BLaER1 (cell line): ENCODE measurements at regions not wholly inside any gene's neighbourhood (a gene's known extent, or its start where the extent isn't known, plus 50 kb on each side); places are given as distances from the start of the nearest gene placed in this dataset.

Source experiments
- H3K27ac ChIP-seq: shearing (Covaris generic); formaldehyde crosslinking; 2 replicates; pipeline ENCODE4 v1.8.1; 2022
- H3K27me3 ChIP-seq: shearing (Covaris generic); formaldehyde crosslinking; 2 replicates; pipeline ENCODE4 v1.8.1; 2022
- H3K36me3 ChIP-seq: shearing (Covaris generic); formaldehyde crosslinking; 2 replicates; pipeline ENCODE4 v1.8.1; 2022
- H3K4me1 ChIP-seq: shearing (Covaris generic); formaldehyde crosslinking; 2 replicates; pipeline ENCODE4 v1.8.1; 2022
- H3K4me2 ChIP-seq: shearing (Covaris generic); formaldehyde crosslinking; 2 replicates; pipeline ENCODE4 v1.8.1; 2022
- H3K4me3 ChIP-seq: shearing (Covaris generic); formaldehyde crosslinking; 2 replicates; pipeline ENCODE4 v1.8.1; 2022
- H3K9ac ChIP-seq: shearing (Covaris generic); formaldehyde crosslinking; 2 replicates; pipeline ENCODE4 v1.8.1; 2022
- H3K9me3 ChIP-seq: shearing (Covaris generic); formaldehyde crosslinking; 2 replicates; pipeline ENCODE4 v1.8.1; 2022
- H4K20me1 ChIP-seq: shearing (Covaris generic); formaldehyde crosslinking; 2 replicates; pipeline ENCODE4 v1.8.1; 2022
- Cebpa-rat ChIP-seq: shearing (Covaris generic); IDR thresholded peaks from 2 replicates; pipeline ENCODE4 v1.8.1; 2022

DNA sequence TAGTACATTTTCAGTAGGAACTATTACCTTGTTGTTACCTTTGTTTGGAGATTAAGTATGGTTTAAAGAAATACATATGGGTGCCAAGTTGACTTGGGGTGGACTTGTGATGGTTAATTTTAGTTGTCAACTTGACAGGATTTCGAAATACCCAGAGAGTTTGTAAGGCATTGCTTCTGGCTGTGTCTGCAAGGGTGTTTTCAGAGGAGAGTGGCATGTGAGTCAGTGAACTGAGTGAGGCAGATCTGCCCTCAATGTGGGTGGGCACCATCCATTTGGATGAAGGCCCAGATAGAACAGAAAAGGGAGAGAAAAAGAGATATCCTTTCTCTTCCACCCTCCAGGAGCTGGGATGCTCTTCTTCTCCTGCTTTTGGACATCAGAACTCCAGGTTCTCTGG is 315.5 kb downstream of the GPATCH2 start:
- Histone ChIP-seq H3K4me3 (no peak overlapping the region), H3K9ac (no peak overlapping the region), H3K36me3 (no peaks in the 10 kb centered on the region), H3K27ac (no peak overlapping the region), H4K20me1 (no peaks in the 10 kb centered on the region), H3K4me2 (no peak overlapping the region), H3K27me3 (no peaks in the 10 kb centered on the region), H3K4me1 (no peaks in the 10 kb centered on the region), H3K9me3 (no peaks in the 10 kb centered on the region)
- no peak for TF ChIP-seq Cebpa-rat

GRCh38 chr1:217313096-217313495 is 317.8 kb downstream of the GPATCH2 start:
- Histone ChIP-seq H3K27ac (no peak overlapping the region), H3K4me2 (no peak overlapping the region), H3K9ac (no peak overlapping the region), H3K36me3 (no peaks in the 10 kb centered on the region), H3K4me1 (no peaks in the 10 kb centered on the region), H4K20me1 (no peaks in the 10 kb centered on the region), H3K9me3 (no peaks in the 10 kb centered on the region), H3K27me3 (no peaks in the 10 kb centered on the region), H3K4me3 (no peak overlapping the region)
- TF ChIP-seq Cebpa-rat, result no peak

- no peaks in the 10 kb centered on the region for H3K36me3 ChIP-seq
- H3K4me1 ChIP-seq, result no peaks in the 10 kb centered on the region
- no peak overlapping the region for H3K27ac ChIP-seq
- H4K20me1 ChIP-seq, result no peaks in the 10 kb centered on the region
- H3K4me2 ChIP-seq, result no peak overlapping the region
- no peaks in the 10 kb centered on the region for H3K9me3 ChIP-seq
- H3K4me3 ChIP-seq, result no peak overlapping the region
- H3K27me3 ChIP-seq, result no peaks in the 10 kb centered on the region
- no peak for TF ChIP-seq Cebpa-rat
- H3K9ac ChIP-seq, result no peak overlapping the region
Observed at GRCh38 chr1:217311766-217312165, 319.1 kb downstream of the GPATCH2 start.

DNA sequence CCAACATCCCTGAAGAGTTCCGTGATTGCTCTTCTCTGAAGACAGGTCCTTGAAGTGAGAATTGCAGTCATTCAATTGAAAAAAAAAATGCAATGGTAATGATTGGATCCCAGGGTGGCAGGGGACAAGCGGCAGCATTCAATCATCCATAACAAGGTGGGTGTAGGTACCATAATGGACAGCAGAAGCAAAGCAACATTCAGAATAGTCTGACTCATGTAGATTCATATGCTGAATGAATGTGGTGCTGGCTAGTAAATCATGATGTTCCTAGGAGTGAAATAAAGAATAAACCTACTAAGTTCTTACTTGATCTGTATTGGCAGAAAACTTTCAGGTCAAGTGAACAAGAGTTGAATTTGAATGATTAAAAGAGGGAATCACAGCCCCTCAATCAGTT is 319.6 kb downstream of the GPATCH2 start:
- Histone ChIP-seq H3K27ac (no peak overlapping the region), H3K4me3 (no peak overlapping the region), H3K9ac (no peak overlapping the region), H3K27me3 (no peaks in the 10 kb centered on the region), H3K4me2 (no peak overlapping the region), H3K36me3 (no peaks in the 10 kb centered on the region), H3K4me1 (no peaks in the 10 kb centered on the region), H3K9me3 (no peaks in the 10 kb centered on the region), H4K20me1 (no peaks in the 10 kb centered on the region)
- no peak for TF ChIP-seq Cebpa-rat

DNA sequence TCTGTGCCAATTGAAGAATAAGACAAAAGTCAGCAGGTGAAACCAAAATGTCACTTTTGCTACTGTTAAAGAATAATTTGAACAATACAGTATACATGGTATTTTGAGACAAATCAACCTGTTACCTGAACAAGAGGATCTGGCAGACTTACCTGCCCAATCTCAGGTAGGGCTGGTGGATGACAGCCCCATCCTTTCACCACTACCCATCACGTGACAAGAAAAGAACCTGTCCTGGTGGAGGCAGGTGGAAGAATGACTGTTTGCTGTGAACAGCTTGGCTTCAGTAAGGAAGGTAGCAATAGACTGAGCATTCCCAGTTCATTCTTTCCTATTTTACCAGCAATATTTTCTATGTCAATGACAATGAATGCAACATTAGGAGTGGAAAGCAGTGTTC is 349.6 kb downstream of the GPATCH2 start:
- Histone ChIP-seq H3K9me3 (no peaks in the 10 kb centered on the region), H3K9ac (no peak overlapping the region), H3K4me3 (no peak overlapping the region), H3K4me1 (no peaks in the 10 kb centered on the region), H3K27me3 (no peaks in the 10 kb centered on the region), H4K20me1 (no peaks in the 10 kb centered on the region), H3K4me2 (no peak overlapping the region), H3K36me3 (no peaks in the 10 kb centered on the region), H3K27ac (no peak overlapping the region)
- TF ChIP-seq Cebpa-rat, result no peak

DNA sequence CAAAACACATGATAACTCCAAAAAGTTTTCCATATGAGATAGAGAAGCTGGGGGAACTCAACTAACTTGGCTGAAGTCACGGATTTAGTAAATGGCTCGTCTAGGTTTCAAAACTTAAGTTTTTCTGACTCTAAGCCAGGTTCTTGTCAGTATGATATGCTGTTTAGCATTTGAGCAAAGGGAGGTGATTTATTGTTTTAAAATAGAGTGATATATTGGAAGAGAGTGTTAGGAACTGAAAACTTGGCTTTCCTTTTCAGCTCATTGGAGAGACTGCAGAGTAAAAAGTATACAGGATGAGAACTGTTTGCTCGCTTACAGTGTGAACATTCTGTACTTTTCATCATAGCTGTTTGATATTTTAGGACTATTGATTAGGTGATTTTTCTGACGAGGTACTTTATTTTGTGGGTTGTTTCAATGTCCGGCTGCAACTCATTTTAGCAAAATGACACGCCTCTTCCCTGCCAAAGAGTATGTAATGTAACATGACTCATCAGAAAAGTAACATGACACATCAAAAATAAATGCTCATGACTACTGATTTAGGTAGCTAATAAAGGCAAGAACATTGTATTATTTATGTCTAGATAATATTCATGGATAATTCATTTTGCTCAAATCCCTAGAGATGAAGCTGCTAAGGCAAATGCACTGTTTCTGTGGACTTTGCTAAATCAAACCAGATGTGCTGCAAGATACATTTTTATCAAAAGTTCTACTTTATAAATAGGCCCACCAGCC is 355.1 kb downstream of the GPATCH2 start:
- Histone ChIP-seq H3K9ac (no peak overlapping the region), H3K9me3 (no peaks in the 10 kb centered on the region), H3K4me2 (no peak overlapping the region), H3K4me3 (no peak overlapping the region), H3K27ac (no peak overlapping the region), H3K36me3 (no peaks in the 10 kb centered on the region), H4K20me1 (no peaks in the 10 kb centered on the region), H3K27me3 (no peaks in the 10 kb centered on the region), H3K4me1 (no peaks in the 10 kb centered on the region)
- no peak for TF ChIP-seq Cebpa-rat

GRCh38 chr1:217274927-217275654 is 355.8 kb downstream of the GPATCH2 start:
- no peaks in the 10 kb centered on the region for H3K9me3 ChIP-seq
- H3K4me2 ChIP-seq, result no peak overlapping the region
- TF ChIP-seq Cebpa-rat, result no peak
- H3K27me3 ChIP-seq, result no peaks in the 10 kb centered on the region
- H3K36me3 ChIP-seq, result no peaks in the 10 kb centered on the region
- H4K20me1 ChIP-seq, result no peaks in the 10 kb centered on the region
- no peaks in the 10 kb centered on the region for H3K4me1 ChIP-seq
- no peak overlapping the region for H3K4me3 ChIP-seq
- H3K27ac ChIP-seq, result no peak overlapping the region
- H3K9ac ChIP-seq, result no peak overlapping the region

DNA sequence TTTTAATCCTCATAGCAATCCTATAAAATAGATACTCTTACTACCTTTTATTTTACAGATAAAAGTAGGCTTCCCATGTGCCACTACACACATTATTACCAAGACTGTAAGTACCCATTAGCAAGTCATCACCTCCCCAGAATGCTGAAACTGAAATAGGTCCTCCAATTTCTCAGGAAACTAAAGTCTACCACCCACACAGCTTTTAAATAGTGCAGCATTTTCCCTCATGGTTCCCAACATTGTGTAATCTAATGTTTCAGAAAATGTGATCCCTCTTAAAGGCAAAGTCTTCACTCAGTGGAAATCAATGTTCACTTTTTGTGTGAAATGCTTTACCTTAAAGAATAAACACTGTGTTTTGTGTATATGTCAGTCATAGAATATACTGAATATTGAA is 356.5 kb downstream of the GPATCH2 start:
- Histone ChIP-seq H3K4me2 (no peak overlapping the region), H3K4me3 (no peak overlapping the region), H3K36me3 (no peaks in the 10 kb centered on the region), H3K9me3 (no peaks in the 10 kb centered on the region), H3K4me1 (no peaks in the 10 kb centered on the region), H3K27me3 (no peaks in the 10 kb centered on the region), H3K27ac (no peak overlapping the region), H3K9ac (no peak overlapping the region), H4K20me1 (no peaks in the 10 kb centered on the region)
- TF ChIP-seq Cebpa-rat, result no peak

DNA sequence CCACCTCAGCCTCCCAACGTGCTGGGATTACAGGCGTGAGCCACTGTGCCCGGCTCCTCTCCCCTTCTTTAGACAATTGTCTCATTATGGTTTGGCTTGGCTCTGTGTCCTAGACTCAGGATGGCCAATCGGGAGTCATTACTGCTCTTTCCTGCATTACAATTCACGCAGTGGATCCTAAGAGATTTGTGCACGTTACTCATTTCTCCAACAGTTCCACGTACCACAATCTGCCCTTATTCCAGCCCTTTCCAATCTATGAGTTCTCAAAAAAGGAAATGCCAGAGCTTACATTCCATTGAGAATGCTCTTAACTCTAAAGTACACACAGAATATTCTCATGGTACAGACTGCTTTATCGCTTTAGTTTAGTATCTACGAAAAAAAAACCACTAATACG is 357.0 kb downstream of the GPATCH2 start:
- Histone ChIP-seq H3K27ac (no peak overlapping the region), H3K9me3 (no peaks in the 10 kb centered on the region), H3K9ac (no peak overlapping the region), H4K20me1 (no peaks in the 10 kb centered on the region), H3K4me3 (no peak overlapping the region), H3K4me2 (no peak overlapping the region), H3K4me1 (no peaks in the 10 kb centered on the region), H3K27me3 (no peaks in the 10 kb centered on the region), H3K36me3 (no peaks in the 10 kb centered on the region)
- no peak for TF ChIP-seq Cebpa-rat

DNA sequence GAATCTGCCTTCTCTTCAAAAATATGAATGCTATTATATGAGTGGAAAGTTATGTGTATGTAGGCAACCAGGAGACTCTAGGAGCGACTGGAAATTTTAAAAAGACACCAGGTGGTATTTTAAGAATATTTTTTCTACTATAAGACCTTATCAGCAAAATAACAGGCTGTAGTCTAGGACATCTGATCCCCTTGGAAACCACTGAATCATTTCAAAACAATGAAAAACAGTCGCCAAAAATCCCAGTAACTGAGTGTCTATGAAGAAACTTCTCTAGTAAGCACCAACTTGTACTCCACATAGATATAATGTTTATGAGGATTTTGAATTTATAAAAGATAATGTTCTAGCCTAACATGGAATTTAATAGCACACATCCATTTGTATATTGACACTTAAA is 358.5 kb downstream of the GPATCH2 start:
- Histone ChIP-seq H3K36me3 (no peaks in the 10 kb centered on the region), H3K4me3 (no peak overlapping the region), H4K20me1 (no peaks in the 10 kb centered on the region), H3K27me3 (no peaks in the 10 kb centered on the region), H3K4me1 (no peaks in the 10 kb centered on the region), H3K4me2 (no peak overlapping the region), H3K27ac (no peak overlapping the region), H3K9ac (no peak overlapping the region), H3K9me3 (no peaks in the 10 kb centered on the region)
- no peak for TF ChIP-seq Cebpa-rat

GRCh38 chr1:217270101-217270500 is 360.8 kb downstream of the GPATCH2 start:
- no peak overlapping the region for H3K27ac ChIP-seq
- no peaks in the 10 kb centered on the region for H3K27me3 ChIP-seq
- TF ChIP-seq Cebpa-rat, result no peak
- no peaks in the 10 kb centered on the region for H3K4me1 ChIP-seq
- H3K4me2 ChIP-seq, result no peak overlapping the region
- no peak overlapping the region for H3K9ac ChIP-seq
- H3K36me3 ChIP-seq, result no peaks in the 10 kb centered on the region
- H3K9me3 ChIP-seq, result no peaks in the 10 kb centered on the region
- H4K20me1 ChIP-seq, result no peaks in the 10 kb centered on the region
- H3K4me3 ChIP-seq, result no peak overlapping the region
